Thyroid gland (tissue), 4 donors: ENCODE measurements at regions not wholly inside any gene's neighbourhood (a gene's known extent, or its start where the extent isn't known, plus 50 kb on each side); places are given as distances from the start of the nearest gene placed in this dataset.

Experiments used
- DNase-seq, 2 donors: peaks; one replicate each; pipeline ENCODE4 v3.0.0-alpha.2; 2019
- H3K27ac ChIP-seq, 3 donors: fragments of 200-600 bp; sonication (generic); 1 replicate in 2 of 3; 2 replicates in 1 of 3; pipeline ENCODE4 v1.5.1; 2016 to 2019; ENCODE audit warnings: mild to moderate bottlenecking in 1 of 3, moderate library complexity in 1 of 3
- H3K27me3 ChIP-seq: fragments of 200-600 bp; sonication (generic); one replicate; pipeline ENCODE4 v1.5.1; 2019
- H3K36me3 ChIP-seq, 2 donors: fragments of 200-600 bp; sonication (generic); one replicate each; pipeline ENCODE4 v1.5.1; 2016 to 2019
- H3K4me1 ChIP-seq, 2 donors: fragments of 200-600 bp; sonication (generic); one replicate each; pipeline ENCODE4 v1.5.1; 2017 to 2019
- H3K4me3 ChIP-seq, 3 donors: fragments of 200-600 bp; sonication (generic); replicated peaks in 1 of 3; 1 replicate in 2 of 3; 2 replicates in 1 of 3; pipeline ENCODE4 v1.5.1; 2016; ENCODE audit warnings: mild to moderate bottlenecking in 1 of 3
- H3K9me3 ChIP-seq: fragments of 200-600 bp; sonication (generic); one replicate; pipeline ENCODE4 v1.5.1; 2017
- POLR2A ChIP-seq, 2 donors: fragments of 450-650 bp; IDR thresholded peaks; one replicate each; pipeline ENCODE4 v1.6.1; 2017; ENCODE audit warnings: antibody characterized with exemption in 2 of 2, mild to moderate bottlenecking in 2 of 2, moderate library complexity in 1 of 2
- WGBS, 2 donors: methylation state at CpG; one replicate each; pipeline ENCODE4 v1.1.5; 2017; 5-methylcytosine and 5-hydroxymethylcytosine counted together
- intact Hi-C: fragments of 100-400 bp; cut with DNase I; formaldehyde crosslinking; loops from one replicate; pipeline ENCODE4 v1.15.1; 2023
- TF ChIP-seq, protein P1 (sequence below), 6 experiments: fragments of 200-600 bp in 3 of 6; fragments of 450-650 bp in 3 of 6; sonication (generic) in 3 of 6; IDR thresholded peaks; one replicate each; pipeline ENCODE4 v1.5.1; 2016 to 2019; ENCODE audit warnings: antibody characterized with exemption in 6 of 6, mild to moderate bottlenecking in 2 of 6, inconsistent platforms in 1 of 6, moderate library complexity in 1 of 6

DNA sequence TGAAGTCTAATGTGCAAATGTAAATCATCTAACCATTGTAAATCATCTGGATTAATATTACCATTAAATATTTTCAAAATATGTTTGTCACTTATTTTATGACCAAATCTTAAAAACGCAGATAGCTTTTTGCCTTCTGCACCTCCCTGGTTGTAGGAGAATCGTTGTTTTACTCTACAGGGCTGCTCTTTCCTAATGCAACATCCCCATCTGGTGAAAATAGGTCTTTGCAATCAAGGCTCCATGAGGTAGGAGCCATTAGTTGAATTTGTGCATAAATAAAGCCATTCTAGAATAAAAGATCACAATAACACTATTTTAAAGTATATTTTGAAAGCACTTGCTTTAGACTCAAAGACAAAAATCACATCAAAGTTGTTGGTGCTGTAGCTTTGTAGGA, 535.6 kb upstream of the AGTR1 start:
- 56 to 64% methylated on average over 2 of the region's 2 CpGs for whole genome bisulfite sequencing, 2 donors
- no peak overlapping the region for H3K4me3 ChIP-seq
- H3K4me1 ChIP-seq: no peaks in the 10 kb centered on the region
- intact Hi-C loops: no loop called here
- no peaks in the 10 kb centered on the region for H3K9me3 ChIP-seq
- H3K36me3 ChIP-seq: no peaks in the 10 kb centered on the region
- DNase-seq: no peak
- TF ChIP-seq POLR2A (IDR thresholded peaks at IDR 0.05): no peak
- TF ChIP-seq, protein P1, sequence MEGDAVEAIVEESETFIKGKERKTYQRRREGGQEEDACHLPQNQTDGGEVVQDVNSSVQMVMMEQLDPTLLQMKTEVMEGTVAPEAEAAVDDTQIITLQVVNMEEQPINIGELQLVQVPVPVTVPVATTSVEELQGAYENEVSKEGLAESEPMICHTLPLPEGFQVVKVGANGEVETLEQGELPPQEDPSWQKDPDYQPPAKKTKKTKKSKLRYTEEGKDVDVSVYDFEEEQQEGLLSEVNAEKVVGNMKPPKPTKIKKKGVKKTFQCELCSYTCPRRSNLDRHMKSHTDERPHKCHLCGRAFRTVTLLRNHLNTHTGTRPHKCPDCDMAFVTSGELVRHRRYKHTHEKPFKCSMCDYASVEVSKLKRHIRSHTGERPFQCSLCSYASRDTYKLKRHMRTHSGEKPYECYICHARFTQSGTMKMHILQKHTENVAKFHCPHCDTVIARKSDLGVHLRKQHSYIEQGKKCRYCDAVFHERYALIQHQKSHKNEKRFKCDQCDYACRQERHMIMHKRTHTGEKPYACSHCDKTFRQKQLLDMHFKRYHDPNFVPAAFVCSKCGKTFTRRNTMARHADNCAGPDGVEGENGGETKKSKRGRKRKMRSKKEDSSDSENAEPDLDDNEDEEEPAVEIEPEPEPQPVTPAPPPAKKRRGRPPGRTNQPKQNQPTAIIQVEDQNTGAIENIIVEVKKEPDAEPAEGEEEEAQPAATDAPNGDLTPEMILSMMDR (IDR thresholded peaks at IDR 0.05): peak in 2 of 6 experiments; percentile 14 to 23
- no peak overlapping the region for H3K27ac ChIP-seq
- H3K27me3 ChIP-seq: no peaks in the 10 kb centered on the region

DNA sequence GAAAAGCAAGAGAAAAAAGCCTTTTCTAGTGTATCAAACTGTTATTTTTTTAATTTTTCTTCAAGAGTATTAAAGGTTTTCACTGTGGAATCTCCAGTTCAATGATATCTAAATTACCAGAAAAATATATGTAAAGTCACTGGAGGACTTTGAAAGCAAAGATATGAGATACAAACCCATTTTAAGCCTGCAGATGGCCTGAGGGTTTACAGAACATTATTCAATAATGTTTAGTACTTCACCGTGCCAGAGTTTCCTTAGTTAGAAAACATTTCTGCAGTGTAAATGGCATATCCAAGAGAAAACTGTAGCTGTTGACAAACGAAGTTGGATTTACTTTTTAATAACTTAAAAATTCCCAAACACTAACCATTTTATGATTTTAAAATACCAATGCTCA, 529.4 kb upstream of the AGTR1 start:
- no peaks in the 10 kb centered on the region for H3K9me3 ChIP-seq
- no peaks in the 10 kb centered on the region for H3K4me1 ChIP-seq
- no peaks in the 10 kb centered on the region for H3K36me3 ChIP-seq
- 69 to 72% methylated on average over 2 of the region's 2 CpGs for WGBS, 2 donors
- no peak for DNase-seq
- intact Hi-C loops: no loop called here
- H3K4me3 ChIP-seq: no peak overlapping the region
- TF ChIP-seq POLR2A (IDR thresholded peaks at IDR 0.05): no peak
- TF ChIP-seq, protein P1 (IDR thresholded peaks at IDR 0.05): no peak
- H3K27me3 ChIP-seq: no peaks in the 10 kb centered on the region
- no peak overlapping the region for H3K27ac ChIP-seq

DNA sequence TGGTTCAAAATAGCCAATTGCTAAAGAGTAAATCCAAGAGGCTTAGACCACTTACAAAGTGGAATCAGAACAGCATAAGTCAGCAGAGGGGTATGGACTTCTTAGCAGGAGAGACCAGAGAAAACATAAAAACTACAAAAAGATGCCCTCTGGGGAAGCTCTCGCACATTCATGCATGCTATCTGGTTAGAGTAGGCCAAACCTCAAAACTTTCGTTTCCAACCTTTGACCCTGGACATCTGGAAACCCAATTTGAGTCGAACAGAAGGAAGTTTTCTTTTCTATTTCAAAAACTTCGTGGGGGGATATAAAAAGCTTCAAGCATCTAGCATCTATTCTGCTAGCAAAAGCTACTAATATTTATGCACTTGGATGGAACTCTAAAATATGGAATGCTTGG, 523.9 kb upstream of the AGTR1 start:
- Histone ChIP-seq H3K27me3 (no peaks in the 10 kb centered on the region), H3K4me1 (no peaks in the 10 kb centered on the region), H3K4me3 (no peak overlapping the region), H3K9me3 (no peaks in the 10 kb centered on the region), H3K36me3 (no peaks in the 10 kb centered on the region), H3K27ac (no peak overlapping the region)
- no peak for DNase-seq
- intact Hi-C loops: no loop called here
- 67 to 79% methylated on average over 4 of the region's 4 CpGs for WGBS, 2 donors
- TF ChIP-seq, protein P1 (IDR thresholded peaks at IDR 0.05): no peak
- TF ChIP-seq POLR2A (IDR thresholded peaks at IDR 0.05): no peak

DNA sequence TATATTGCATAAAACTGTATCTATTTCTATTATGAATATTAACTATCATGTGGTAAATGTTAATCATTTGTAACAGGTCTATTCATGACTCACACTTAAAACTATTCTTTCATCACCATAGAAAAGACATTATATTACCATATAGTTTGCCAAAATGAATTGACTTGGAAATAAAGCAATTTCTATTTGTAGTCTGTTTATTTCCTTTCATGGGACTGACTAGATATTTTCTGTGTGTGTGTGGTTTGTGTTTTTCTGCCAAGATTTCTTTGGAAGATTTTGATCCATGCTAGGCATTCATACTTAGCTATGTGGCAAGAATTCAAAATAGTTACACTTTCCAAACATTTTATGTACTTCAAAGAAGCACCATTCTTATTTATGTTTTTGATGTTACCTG, 522.5 kb upstream of the AGTR1 start:
- Histone ChIP-seq H3K27me3 (no peaks in the 10 kb centered on the region), H3K4me3 (no peak overlapping the region), H3K9me3 (no peaks in the 10 kb centered on the region), H3K27ac (no peak overlapping the region), H3K4me1 (no peaks in the 10 kb centered on the region), H3K36me3 (no peaks in the 10 kb centered on the region)
- intact Hi-C loops: no loop called here
- no peak for DNase-seq
- TF ChIP-seq, protein P1 (IDR thresholded peaks at IDR 0.05): no peak
- TF ChIP-seq POLR2A (IDR thresholded peaks at IDR 0.05): no peak

DNA sequence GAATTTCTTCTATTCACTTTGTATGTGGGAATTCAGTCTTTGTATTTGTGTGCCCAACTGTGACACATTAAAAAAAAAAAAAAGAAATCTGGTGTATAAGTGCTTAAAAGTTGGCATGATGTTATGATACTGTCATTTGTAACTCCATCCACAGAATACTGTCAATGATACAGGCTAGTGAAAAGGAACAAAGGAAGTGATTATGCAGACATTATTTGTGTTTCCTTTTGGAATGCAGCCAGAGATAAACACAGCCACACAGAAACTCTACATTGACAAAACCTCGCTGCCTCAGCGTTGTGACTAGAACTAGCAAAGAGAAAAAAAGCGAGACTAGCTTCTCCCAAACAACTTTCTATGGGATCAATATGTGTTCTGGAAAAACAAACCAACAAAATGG, 519.2 kb upstream of the AGTR1 start:
- H3K9me3 ChIP-seq: no peaks in the 10 kb centered on the region
- 45 to 50% methylated on average over 3 of the region's 3 CpGs for WGBS, 2 donors
- intact Hi-C loops: no loop called here
- TF ChIP-seq POLR2A (IDR thresholded peaks at IDR 0.05): no peak
- TF ChIP-seq, protein P1 (IDR thresholded peaks at IDR 0.05): no peak
- no peaks in the 10 kb centered on the region for H3K27me3 ChIP-seq
- no peaks in the 10 kb centered on the region for H3K4me1 ChIP-seq
- H3K36me3 ChIP-seq: no peaks in the 10 kb centered on the region
- H3K27ac ChIP-seq: no peak overlapping the region
- no peak overlapping the region for H3K4me3 ChIP-seq
- DNase-seq: no peak
